GM06990 (cell line): ENCODE measurements at regions not wholly inside any gene's neighbourhood (a gene's known extent, or its start where the extent isn't known, plus 50 kb on each side); places are given as distances from the start of the nearest gene placed in this dataset.
A peak's percentile ranks its signal among the peaks of the same experiment; 100 is the strongest.
"Not testable (repeated sequence)": the region's sequence is repeated elsewhere in the genome, so short reads cannot be mapped to it uniquely, and the experiment has no call there.

ENCODE experiments used
- DNase-seq: peaks from one replicate; pipeline ENCODE4 v3.0.0-alpha.2; 2011; ENCODE audit not compliant: insufficient read length; ENCODE audit errors: extremely low read depth
- H3K27me3 ChIP-seq: replicated peaks from 2 replicates; pipeline ENCODE4 v1.6.0; 2011; ENCODE audit warnings: low read length; ENCODE audit not compliant: control insufficient read depth, insufficient read depth
- H3K36me3 ChIP-seq: 2 replicates; pipeline ENCODE4 v1.5.1; 2011; ENCODE audit warnings: low read length; ENCODE audit not compliant: control insufficient read depth, insufficient read depth
- H3K4me3 ChIP-seq: replicated peaks from 2 replicates; pipeline ENCODE4 v1.5.1; 2011; ENCODE audit warnings: low read depth, mild to moderate bottlenecking, control low read depth, low read length
- TF ChIP-seq, protein P1 (sequence below): IDR thresholded peaks from 2 replicates; pipeline ENCODE4 v1.5.1; 2011; ENCODE audit warnings: low read length, control low read depth, mild to moderate bottlenecking, inconsistent platforms; ENCODE audit not compliant: insufficient read depth, poor library complexity, severe bottlenecking

DNA sequence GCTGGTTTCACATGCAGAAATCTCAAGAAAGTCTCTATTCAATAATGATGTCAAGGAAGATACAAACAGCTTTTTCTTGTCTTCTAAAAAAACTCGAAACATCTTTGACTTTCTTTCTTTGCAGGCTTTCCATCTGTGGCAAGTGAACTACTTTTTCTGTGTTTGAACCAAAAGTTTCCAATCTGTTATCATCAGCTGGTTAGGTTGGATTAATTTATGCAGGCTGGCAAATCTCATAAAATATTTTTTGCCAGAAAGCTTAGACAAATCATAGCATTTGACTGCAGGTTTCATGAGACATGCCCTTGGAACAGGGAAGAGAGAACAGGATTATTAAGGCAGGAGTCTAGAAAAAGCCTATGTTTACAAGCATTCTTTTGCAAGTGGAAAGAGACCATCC, 86.1 kb upstream of the ARHGAP42 start:
- no peaks in the 10 kb centered on the region for H3K36me3 ChIP-seq
- H3K27me3 ChIP-seq: no peaks in the 10 kb centered on the region
- no peak for DNase-seq
- H3K4me3 ChIP-seq: no peak overlapping the region
- TF ChIP-seq, protein P1, sequence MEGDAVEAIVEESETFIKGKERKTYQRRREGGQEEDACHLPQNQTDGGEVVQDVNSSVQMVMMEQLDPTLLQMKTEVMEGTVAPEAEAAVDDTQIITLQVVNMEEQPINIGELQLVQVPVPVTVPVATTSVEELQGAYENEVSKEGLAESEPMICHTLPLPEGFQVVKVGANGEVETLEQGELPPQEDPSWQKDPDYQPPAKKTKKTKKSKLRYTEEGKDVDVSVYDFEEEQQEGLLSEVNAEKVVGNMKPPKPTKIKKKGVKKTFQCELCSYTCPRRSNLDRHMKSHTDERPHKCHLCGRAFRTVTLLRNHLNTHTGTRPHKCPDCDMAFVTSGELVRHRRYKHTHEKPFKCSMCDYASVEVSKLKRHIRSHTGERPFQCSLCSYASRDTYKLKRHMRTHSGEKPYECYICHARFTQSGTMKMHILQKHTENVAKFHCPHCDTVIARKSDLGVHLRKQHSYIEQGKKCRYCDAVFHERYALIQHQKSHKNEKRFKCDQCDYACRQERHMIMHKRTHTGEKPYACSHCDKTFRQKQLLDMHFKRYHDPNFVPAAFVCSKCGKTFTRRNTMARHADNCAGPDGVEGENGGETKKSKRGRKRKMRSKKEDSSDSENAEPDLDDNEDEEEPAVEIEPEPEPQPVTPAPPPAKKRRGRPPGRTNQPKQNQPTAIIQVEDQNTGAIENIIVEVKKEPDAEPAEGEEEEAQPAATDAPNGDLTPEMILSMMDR: no peak

DNA sequence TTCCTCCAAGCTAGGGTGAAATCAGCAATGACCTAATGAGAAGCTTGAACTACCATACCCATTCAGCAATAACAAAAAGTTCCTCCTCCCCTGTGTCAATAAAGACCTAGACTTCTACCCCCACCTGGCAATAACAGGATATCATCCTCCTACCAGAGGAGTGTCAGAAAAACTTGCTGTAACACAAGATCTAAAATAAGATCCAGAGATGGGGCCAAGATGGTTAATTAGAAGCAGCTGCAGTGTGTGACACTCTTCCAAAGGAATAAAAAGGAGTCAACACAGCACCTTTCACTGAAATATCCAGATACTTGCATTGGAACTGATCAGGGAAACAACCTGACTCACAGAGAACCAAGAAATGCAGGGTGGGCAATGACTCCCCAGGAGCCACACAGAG, 84.4 kb upstream of the ARHGAP42 start:
- Histone ChIP-seq H3K36me3 (no peaks in the 10 kb centered on the region), H3K4me3 (no peak overlapping the region), H3K27me3 (no peaks in the 10 kb centered on the region)
- TF ChIP-seq, protein P1: no peak
- no peak for DNase-seq

DNA sequence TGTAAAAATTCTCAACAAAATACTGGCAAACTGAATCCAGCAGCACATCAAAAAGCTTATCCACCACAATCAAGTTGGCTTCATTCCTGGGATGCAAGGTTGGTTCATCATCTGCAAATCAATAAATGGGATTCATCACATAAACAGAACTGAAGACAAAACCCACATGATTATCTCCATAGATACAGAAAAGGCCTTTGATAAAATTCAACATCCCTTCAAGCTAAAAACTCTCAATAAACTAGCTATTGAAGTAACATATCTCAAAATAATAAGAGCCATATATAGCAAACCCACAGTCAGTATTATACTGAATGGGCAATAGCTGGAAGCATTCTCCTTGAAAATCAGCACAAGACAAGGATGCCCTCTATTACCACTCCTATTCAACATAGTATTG, 79.3 kb upstream of the ARHGAP42 start:
- H3K36me3 ChIP-seq, H3K4me3 ChIP-seq, DNase-seq, H3K27me3 ChIP-seq: not testable (repeated sequence)

DNA sequence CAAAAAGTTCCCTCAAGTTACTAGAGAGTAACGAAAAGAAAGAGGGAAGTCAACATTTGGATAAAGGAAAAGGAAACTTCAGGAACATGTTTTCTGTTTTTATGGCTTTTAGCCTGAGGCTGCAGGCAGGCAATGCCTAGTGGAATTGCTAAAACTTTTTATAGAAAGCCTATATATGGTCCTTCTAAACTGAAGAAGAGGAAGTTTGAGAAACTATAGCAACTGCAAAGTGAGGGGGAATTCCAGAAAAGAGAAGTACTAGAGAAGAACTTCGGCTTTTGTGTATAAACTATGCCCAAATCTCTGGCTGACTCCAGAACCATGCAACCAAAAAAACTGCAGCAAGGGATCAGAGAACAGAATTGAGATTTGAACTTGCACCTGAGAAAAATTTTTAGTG, 74.3 kb upstream of the ARHGAP42 start:
- Histone ChIP-seq H3K27me3 (no peaks in the 10 kb centered on the region), H3K4me3 (no peak overlapping the region), H3K36me3 (no peaks in the 10 kb centered on the region)
- TF ChIP-seq, protein P1: no peak
- peak; percentile 1 for DNase-seq

DNA sequence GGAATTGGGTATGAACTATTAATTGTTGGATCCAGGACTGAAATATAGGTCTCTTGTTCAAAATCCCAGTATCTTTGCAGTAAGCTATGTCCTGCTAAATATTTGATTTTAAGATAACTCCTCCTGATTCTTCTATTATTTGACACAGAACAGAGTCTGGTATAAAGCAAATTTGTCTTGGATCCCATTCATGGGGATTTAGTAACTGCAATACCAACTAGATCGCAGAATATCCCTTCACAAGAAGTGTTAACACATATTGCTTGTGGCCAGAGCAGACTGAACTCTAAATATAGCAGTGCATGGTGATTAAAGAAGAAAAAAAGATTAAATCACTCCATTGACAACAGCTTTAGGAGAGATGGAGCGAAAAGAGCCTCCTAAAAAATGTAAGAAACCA, 68.2 kb upstream of the ARHGAP42 start:
- Histone ChIP-seq H3K4me3 (no peak overlapping the region), H3K36me3 (no peaks in the 10 kb centered on the region), H3K27me3 (no peaks in the 10 kb centered on the region)
- DNase-seq: no peak
- TF ChIP-seq, protein P1: no peak

DNA sequence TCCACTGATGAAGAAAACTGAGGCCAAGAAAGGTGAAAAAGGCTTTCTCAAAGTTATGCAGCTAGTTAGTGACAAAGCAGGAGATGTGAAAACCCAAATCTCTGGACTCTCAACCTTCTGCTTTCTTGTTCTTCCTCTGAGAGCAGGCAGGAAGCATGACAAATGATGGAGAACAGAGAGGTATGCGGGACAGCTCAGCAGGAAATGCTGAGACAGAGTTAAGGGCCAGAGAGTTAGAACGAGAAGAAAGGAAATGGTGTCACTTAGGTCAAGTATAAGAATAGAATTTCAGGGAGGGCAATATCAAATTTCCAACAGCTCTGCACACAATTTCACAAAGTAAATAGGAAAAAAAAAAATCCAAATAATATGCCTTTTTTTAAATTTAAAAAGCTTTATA, 67.6 kb upstream of the ARHGAP42 start:
- H3K4me3 ChIP-seq: no peak overlapping the region

More for the DNA sequence above, 67.6 kb upstream of the ARHGAP42 start:
- no peak for DNase-seq
- no peaks in the 10 kb centered on the region for H3K27me3 ChIP-seq
- no peaks in the 10 kb centered on the region for H3K36me3 ChIP-seq
- TF ChIP-seq, protein P1: no peak
